ENCODE measurements at regions not wholly inside any gene's neighbourhood (a gene's known extent, or its start where the extent isn't known, plus 50 kb on each side); places are given as distances from the start of the nearest gene placed in this dataset.

GRCh38 chrX:125497667-125498066 is 178.0 kb downstream of the TEX13C start:
- no peak for DNase-seq (ENCODE audit: low spot score)
- TF ChIP-seq CTCF (IDR thresholded peaks at IDR 0.05) = no peak

GRCh38 chrX:125503769-125504168 is 184.1 kb downstream of the TEX13C start:
- H3K27ac ChIP-seq = no peak overlapping the region

More at GRCh38 chrX:125497667-125498066, 178.0 kb downstream of the TEX13C start:
- Histone ChIP-seq H3K27ac (no peak overlapping the region), H3K4me3 (no peak overlapping the region)

GRCh38 chrX:125505207-125505606 is 185.5 kb downstream of the TEX13C start:
- Histone ChIP-seq H3K4me3 (no peak overlapping the region), H3K27ac (no peak overlapping the region)
- DNase-seq (ENCODE audit: low spot score) = no peak
- no peak for TF ChIP-seq CTCF (IDR thresholded peaks at IDR 0.05)

More at GRCh38 chrX:125503769-125504168, 184.1 kb downstream of the TEX13C start:
- no peak for TF ChIP-seq CTCF (IDR thresholded peaks at IDR 0.05)
- H3K4me3 ChIP-seq = no peak overlapping the region
- no peak for DNase-seq (ENCODE audit: low spot score)

- Histone ChIP-seq H3K4me3 (no peak overlapping the region), H3K27ac (no peak overlapping the region)
- DNase-seq (ENCODE audit: low spot score) = no peak
- no peak for TF ChIP-seq CTCF (IDR thresholded peaks at IDR 0.05)
These were observed 187.4 kb downstream of the TEX13C start for GRCh38 chrX:125507119-125507518.

- no peak for TF ChIP-seq CTCF (IDR thresholded peaks at IDR 0.05)
- DNase-seq (ENCODE audit: low spot score) = no peak
- Histone ChIP-seq H3K4me3 (no peak overlapping the region), H3K27ac (no peak overlapping the region)
These were observed 200.4 kb downstream of the TEX13C start for GRCh38 chrX:125520029-125520428.

GRCh38 chrX:125522752-125523151 is 203.1 kb downstream of the TEX13C start:
- no peak for TF ChIP-seq CTCF (IDR thresholded peaks at IDR 0.05)
- Histone ChIP-seq H3K27ac (no peak overlapping the region), H3K4me3 (no peak overlapping the region)
- no peak for DNase-seq (ENCODE audit: low spot score)

GRCh38 chrX:125532411-125533089 is 212.9 kb downstream of the TEX13C start:
- DNase-seq (ENCODE audit: low spot score) = no peak
- no peak overlapping the region for H3K27ac ChIP-seq
- no peak overlapping the region for H3K4me3 ChIP-seq
- TF ChIP-seq CTCF (IDR thresholded peaks at IDR 0.05) = no peak

Measured in coronary artery (tissue), 2 donors.